ENCODE measurements at regions not wholly inside any gene's neighbourhood (a gene's known extent, or its start where the extent isn't known, plus 50 kb on each side); places are given as distances from the start of the nearest gene placed in this dataset.

GRCh38 chr1:170866646-170867045 lies 68.7 kb upstream of the MROH9 start:
- H3K36me3 ChIP-seq, result no peaks in the 10 kb centered on the region
- DNase-seq (ENCODE audit: low spot score) (no peak), ATAC-seq (ENCODE audit: insufficient number of reproducible peaks, low FRiP score, low read depth) (no peak)
- TF ChIP-seq, protein P1, sequence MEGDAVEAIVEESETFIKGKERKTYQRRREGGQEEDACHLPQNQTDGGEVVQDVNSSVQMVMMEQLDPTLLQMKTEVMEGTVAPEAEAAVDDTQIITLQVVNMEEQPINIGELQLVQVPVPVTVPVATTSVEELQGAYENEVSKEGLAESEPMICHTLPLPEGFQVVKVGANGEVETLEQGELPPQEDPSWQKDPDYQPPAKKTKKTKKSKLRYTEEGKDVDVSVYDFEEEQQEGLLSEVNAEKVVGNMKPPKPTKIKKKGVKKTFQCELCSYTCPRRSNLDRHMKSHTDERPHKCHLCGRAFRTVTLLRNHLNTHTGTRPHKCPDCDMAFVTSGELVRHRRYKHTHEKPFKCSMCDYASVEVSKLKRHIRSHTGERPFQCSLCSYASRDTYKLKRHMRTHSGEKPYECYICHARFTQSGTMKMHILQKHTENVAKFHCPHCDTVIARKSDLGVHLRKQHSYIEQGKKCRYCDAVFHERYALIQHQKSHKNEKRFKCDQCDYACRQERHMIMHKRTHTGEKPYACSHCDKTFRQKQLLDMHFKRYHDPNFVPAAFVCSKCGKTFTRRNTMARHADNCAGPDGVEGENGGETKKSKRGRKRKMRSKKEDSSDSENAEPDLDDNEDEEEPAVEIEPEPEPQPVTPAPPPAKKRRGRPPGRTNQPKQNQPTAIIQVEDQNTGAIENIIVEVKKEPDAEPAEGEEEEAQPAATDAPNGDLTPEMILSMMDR (IDR thresholded peaks at IDR 0.05), result no peak
- peaks cover 11 to 22% of the 10 kb centered on the region in 2 donors for H3K4me1 ChIP-seq (ENCODE audit: control insufficient read depth in 1 of 2, low read depth in 2 of 2)
- no peak overlapping the region for H3K27ac ChIP-seq
- H3K27me3 ChIP-seq (replicated peaks; ENCODE audit: insufficient read depth), result no peaks in the 10 kb centered on the region
- no peak overlapping the region for H3K4me3 ChIP-seq
- H3K9me3 ChIP-seq, result no peaks in the 10 kb centered on the region

DNA sequence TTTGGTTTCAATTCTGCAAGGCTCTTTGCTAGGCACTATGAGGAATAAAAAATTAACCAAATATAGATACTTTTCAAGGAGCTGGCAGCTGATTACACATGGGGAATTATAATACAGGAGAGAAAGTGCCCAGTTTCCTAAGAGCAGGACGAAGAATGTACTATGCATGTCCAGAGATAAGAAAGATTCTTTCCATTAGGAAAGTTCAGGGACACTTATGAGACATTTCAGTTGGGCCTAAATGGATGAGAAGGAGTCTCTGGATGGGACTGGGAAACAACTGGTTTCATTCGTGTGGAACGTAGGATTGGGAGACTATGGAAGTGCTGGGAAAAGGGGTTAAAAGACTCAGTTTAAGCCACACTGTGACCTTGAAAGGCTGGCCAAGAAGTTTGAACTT lies 63.5 kb upstream of the MROH9 start:
- no peak for ATAC-seq (ENCODE audit: insufficient number of reproducible peaks, low FRiP score, low read depth)
- TF ChIP-seq, protein P1 (IDR thresholded peaks at IDR 0.05), result no peak
- H3K36me3 ChIP-seq, result no peaks in the 10 kb centered on the region

GRCh38 chr1:170872663-170873062 lies 62.7 kb upstream of the MROH9 start:
- TF ChIP-seq, protein P1 (IDR thresholded peaks at IDR 0.05), result no peak
- no peak for DNase-seq (ENCODE audit: low spot score)
- H3K27ac ChIP-seq, result peak overlapping the region; percentile 9 to 33
- H3K27me3 ChIP-seq (replicated peaks; ENCODE audit: insufficient read depth), result no peaks in the 10 kb centered on the region
- H3K4me1 ChIP-seq (ENCODE audit: control insufficient read depth in 1 of 2, low read depth in 2 of 2), result peaks cover 0 to 12% of the 10 kb centered on the region in 2 donors
- H3K36me3 ChIP-seq, result no peaks in the 10 kb centered on the region
- H3K9me3 ChIP-seq, result no peaks in the 10 kb centered on the region
- no peak overlapping the region for H3K4me3 ChIP-seq
- ATAC-seq (ENCODE audit: insufficient number of reproducible peaks, low FRiP score, low read depth), result no peak

More for the DNA sequence above, 63.5 kb upstream of the MROH9 start:
- Histone ChIP-seq H3K27me3 (replicated peaks; ENCODE audit: insufficient read depth) (no peaks in the 10 kb centered on the region), H3K27ac (peak overlapping the region; percentile 9 to 32), H3K4me1 (ENCODE audit: control insufficient read depth in 1 of 2, low read depth in 2 of 2) (peaks cover 0 to 12% of the 10 kb centered on the region in 2 donors), H3K9me3 (no peaks in the 10 kb centered on the region), H3K4me3 (no peak overlapping the region)
- DNase-seq (ENCODE audit: low spot score), result no peak

DNA sequence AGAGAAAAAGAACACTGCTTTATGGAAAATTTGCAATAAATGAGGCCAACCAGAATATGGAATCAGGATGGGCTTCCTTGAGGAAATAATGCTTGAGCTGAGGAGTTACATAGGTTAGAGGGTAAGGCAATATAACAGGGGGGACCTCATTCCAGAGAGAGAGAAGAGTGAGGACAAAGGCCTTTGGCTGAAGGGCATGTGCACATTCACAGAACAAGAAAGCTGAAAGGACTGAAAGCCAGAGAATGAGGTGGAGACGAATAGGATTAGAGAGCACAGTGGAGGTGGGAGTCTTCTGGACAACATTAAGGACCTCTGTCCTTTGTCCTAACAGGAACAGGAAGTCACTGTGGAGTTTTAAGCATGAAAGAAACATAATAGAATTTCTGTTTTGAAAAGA lies 60.7 kb upstream of the MROH9 start:
- H3K27ac ChIP-seq, result no peak overlapping the region
- no peaks in the 10 kb centered on the region for H3K36me3 ChIP-seq
- H3K27me3 ChIP-seq (replicated peaks; ENCODE audit: insufficient read depth), result no peaks in the 10 kb centered on the region
- no peaks in the 10 kb centered on the region for H3K9me3 ChIP-seq
- H3K4me1 ChIP-seq (ENCODE audit: control insufficient read depth in 1 of 2, low read depth in 2 of 2), result peaks cover 0 to 12% of the 10 kb centered on the region in 2 donors
- TF ChIP-seq, protein P1 (IDR thresholded peaks at IDR 0.05), result no peak
- ATAC-seq (ENCODE audit: insufficient number of reproducible peaks, low FRiP score, low read depth) (no peak), DNase-seq (ENCODE audit: low spot score) (no peak)
- H3K4me3 ChIP-seq, result no peak overlapping the region

GRCh38 chr1:170881268-170882265 lies 53.8 kb upstream of the MROH9 start:
- no peaks in the 10 kb centered on the region for H3K36me3 ChIP-seq
- H3K9me3 ChIP-seq, result no peaks in the 10 kb centered on the region
- ATAC-seq (ENCODE audit: insufficient number of reproducible peaks, low FRiP score, low read depth) (no peak), DNase-seq (ENCODE audit: low spot score) (no peak)
- no peak overlapping the region for H3K27ac ChIP-seq
- TF ChIP-seq, protein P1 (IDR thresholded peaks at IDR 0.05), result peak; percentile 47
- H3K4me3 ChIP-seq, result peak overlapping the region; percentile 59
- H3K27me3 ChIP-seq (replicated peaks; ENCODE audit: insufficient read depth), result no peaks in the 10 kb centered on the region
- H3K4me1 ChIP-seq (ENCODE audit: control insufficient read depth in 1 of 2, low read depth in 2 of 2), result peaks cover 8 to 22% of the 10 kb centered on the region in 2 donors
